NCI-H446 treated with DMSO at 0.1 percent for 48 hours (cell line): ENCODE measurements at regions not wholly inside any gene's neighbourhood (a gene's known extent, or its start where the extent isn't known, plus 50 kb on each side); places are given as distances from the start of the nearest gene placed in this dataset.

Experiments used
- DNase-seq: peaks from one replicate; lab custom pipeline; 2025; lab: John Stamatoyannopoulos, UW

GRCh38 chr6:159342146-159342545 is 172.9 kb downstream of the FNDC1 start:
- DNase-seq, result no peak

- no peak for DNase-seq
Measured at GRCh38 chr6:159334068-159334467, 164.9 kb downstream of the FNDC1 start.

- DNase-seq, result no peak
Measured at GRCh38 chr6:159331451-159331850, 162.3 kb downstream of the FNDC1 start.

- DNase-seq, result no peak
Measured at GRCh38 chr6:159329081-159329480, 159.9 kb downstream of the FNDC1 start.

- no peak for DNase-seq
Measured at GRCh38 chr6:159328052-159328451, 158.9 kb downstream of the FNDC1 start.

GRCh38 chr6:159325476-159325875 is 156.3 kb downstream of the FNDC1 start:
- DNase-seq, result no peak

DNA sequence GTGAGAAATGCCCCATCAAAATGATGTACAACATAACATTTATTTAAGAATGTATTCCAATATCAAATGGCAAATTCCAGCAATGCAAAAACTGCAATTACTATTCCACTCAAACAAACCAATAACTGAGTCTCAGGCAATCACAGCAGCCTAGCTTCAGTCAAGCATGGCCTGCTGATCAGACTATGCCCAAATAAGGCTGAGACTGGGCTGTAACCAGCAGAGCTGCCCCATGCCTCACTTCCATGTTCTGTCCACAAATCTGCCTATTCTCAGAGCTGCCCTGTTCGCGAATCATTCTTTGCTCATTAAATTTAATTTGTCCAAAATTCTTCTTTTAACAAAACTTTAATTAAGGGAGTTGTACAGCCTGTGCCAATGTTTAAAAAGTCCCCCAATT is 155.4 kb downstream of the FNDC1 start:
- no peak for DNase-seq
